Panc1 (cell line): ENCODE measurements at regions not wholly inside any gene's neighbourhood (a gene's known extent, or its start where the extent isn't known, plus 50 kb on each side); places are given as distances from the start of the nearest gene placed in this dataset.

ENCODE experiments used
- CTCF ChIP-seq: fragments of 450-650 bp; IDR thresholded peaks from 2 replicates; pipeline ENCODE4 v1.5.1; 2017; ENCODE audit warnings: mild to moderate bottlenecking
- POLR2AphosphoS5 ChIP-seq: IDR thresholded peaks from 2 replicates; pipeline ENCODE4 v1.6.1; 2012; ENCODE audit warnings: mild to moderate bottlenecking, low read depth, low read length, moderate library complexity
- TF ChIP-seq, protein P1 (sequence below), 2 experiments: IDR thresholded peaks; 2 replicates each; pipeline ENCODE4 v1.6.1; 2011 to 2012; ENCODE audit warnings: low read depth in 2 of 2, control low read depth in 1 of 2, low read length in 1 of 2, mild to moderate bottlenecking in 1 of 2, moderate library complexity in 1 of 2; ENCODE audit not compliant: insufficient read depth in 1 of 2

DNA sequence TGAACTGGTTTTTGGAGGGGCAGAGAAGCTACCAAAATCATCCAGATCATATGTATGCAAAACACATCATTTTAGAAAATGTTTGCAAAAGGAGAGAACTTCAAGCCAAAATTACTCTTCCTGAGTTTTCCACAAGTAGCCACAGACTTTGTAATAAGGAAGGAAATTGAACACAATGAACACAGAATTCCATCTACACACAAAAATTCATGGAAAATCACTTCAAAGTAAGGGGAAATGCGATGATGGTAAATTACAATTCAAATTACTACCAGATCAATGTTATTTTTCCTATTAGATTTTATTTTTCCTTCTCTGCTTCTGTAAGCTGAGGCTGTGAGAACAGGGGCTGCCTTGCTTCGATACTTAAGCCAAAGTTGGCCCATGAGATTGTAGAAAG, 172.1 kb upstream of the ARL4C start:
- TF ChIP-seq, protein P1, sequence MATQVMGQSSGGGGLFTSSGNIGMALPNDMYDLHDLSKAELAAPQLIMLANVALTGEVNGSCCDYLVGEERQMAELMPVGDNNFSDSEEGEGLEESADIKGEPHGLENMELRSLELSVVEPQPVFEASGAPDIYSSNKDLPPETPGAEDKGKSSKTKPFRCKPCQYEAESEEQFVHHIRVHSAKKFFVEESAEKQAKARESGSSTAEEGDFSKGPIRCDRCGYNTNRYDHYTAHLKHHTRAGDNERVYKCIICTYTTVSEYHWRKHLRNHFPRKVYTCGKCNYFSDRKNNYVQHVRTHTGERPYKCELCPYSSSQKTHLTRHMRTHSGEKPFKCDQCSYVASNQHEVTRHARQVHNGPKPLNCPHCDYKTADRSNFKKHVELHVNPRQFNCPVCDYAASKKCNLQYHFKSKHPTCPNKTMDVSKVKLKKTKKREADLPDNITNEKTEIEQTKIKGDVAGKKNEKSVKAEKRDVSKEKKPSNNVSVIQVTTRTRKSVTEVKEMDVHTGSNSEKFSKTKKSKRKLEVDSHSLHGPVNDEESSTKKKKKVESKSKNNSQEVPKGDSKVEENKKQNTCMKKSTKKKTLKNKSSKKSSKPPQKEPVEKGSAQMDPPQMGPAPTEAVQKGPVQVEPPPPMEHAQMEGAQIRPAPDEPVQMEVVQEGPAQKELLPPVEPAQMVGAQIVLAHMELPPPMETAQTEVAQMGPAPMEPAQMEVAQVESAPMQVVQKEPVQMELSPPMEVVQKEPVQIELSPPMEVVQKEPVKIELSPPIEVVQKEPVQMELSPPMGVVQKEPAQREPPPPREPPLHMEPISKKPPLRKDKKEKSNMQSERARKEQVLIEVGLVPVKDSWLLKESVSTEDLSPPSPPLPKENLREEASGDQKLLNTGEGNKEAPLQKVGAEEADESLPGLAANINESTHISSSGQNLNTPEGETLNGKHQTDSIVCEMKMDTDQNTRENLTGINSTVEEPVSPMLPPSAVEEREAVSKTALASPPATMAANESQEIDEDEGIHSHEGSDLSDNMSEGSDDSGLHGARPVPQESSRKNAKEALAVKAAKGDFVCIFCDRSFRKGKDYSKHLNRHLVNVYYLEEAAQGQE (IDR thresholded peaks at IDR 0.05; ENCODE audit: insufficient read depth in 1 of 2, low read depth in 2 of 2, low read length in 1 of 2), result no peak
- no peak for TF ChIP-seq CTCF
- no peak for TF ChIP-seq POLR2AphosphoS5
